ENCODE measurements at regions not wholly inside any gene's neighbourhood (a gene's known extent, or its start where the extent isn't known, plus 50 kb on each side); places are given as distances from the start of the nearest gene placed in this dataset.
"Not testable (repeated sequence)": the region's sequence is repeated elsewhere in the genome, so short reads cannot be mapped to it uniquely, and the experiment has no call there.

GRCh38 chr2:184270660-184271059, 327.7 kb upstream of the ZNF804A start:
- no peak for DNase-seq

- DNase-seq: no peak
Measured at GRCh38 chr2:184272056-184272455, 326.3 kb upstream of the ZNF804A start.

GRCh38 chr2:184294831-184295230, 303.5 kb upstream of the ZNF804A start:
- DNase-seq: no peak

GRCh38 chr2:184297085-184297484, 301.2 kb upstream of the ZNF804A start:
- DNase-seq: no peak

- no peak for DNase-seq
Measured at GRCh38 chr2:184302506-184302905, 295.8 kb upstream of the ZNF804A start.

GRCh38 chr2:184304006-184304405, 294.3 kb upstream of the ZNF804A start:
- DNase-seq: no peak

GRCh38 chr2:184305105-184305504, 293.2 kb upstream of the ZNF804A start:
- DNase-seq: no peak

- DNase-seq: no peak
Measured at GRCh38 chr2:184308706-184309105, 289.6 kb upstream of the ZNF804A start.

GRCh38 chr2:184312970-184313369, 285.4 kb upstream of the ZNF804A start:
- DNase-seq: no peak

- no peak for DNase-seq
Measured at GRCh38 chr2:184314829-184315228, 283.5 kb upstream of the ZNF804A start.

- no peak for DNase-seq
Measured at GRCh38 chr2:184316921-184317320, 281.4 kb upstream of the ZNF804A start.

GRCh38 chr2:184322615-184323014, 275.7 kb upstream of the ZNF804A start:
- DNase-seq: no peak

GRCh38 chr2:184326066-184326465, 272.3 kb upstream of the ZNF804A start:
- DNase-seq: no peak

- DNase-seq: not testable (repeated sequence)
Measured at GRCh38 chr2:184327805-184328204, 270.5 kb upstream of the ZNF804A start.

GRCh38 chr2:184330561-184330960, 267.8 kb upstream of the ZNF804A start:
- DNase-seq: not testable (repeated sequence)

- DNase-seq: no peak
Measured at GRCh38 chr2:184336688-184337087, 261.6 kb upstream of the ZNF804A start.

- DNase-seq: no peak
Measured at GRCh38 chr2:184338771-184339170, 259.6 kb upstream of the ZNF804A start.

GRCh38 chr2:184339966-184340365, 258.4 kb upstream of the ZNF804A start:
- no peak for DNase-seq

- DNase-seq: no peak
Measured at GRCh38 chr2:184346338-184346862, 251.9 kb upstream of the ZNF804A start.

- DNase-seq: no peak
Measured at GRCh38 chr2:184351126-184351525, 247.2 kb upstream of the ZNF804A start.

GRCh38 chr2:184357033-184357432, 241.3 kb upstream of the ZNF804A start:
- no peak for DNase-seq

GRCh38 chr2:184359379-184359778, 238.9 kb upstream of the ZNF804A start:
- DNase-seq: no peak

- no peak for DNase-seq
Measured at GRCh38 chr2:184363213-184363612, 235.1 kb upstream of the ZNF804A start.

GRCh38 chr2:184367211-184367610, 231.1 kb upstream of the ZNF804A start:
- DNase-seq: no peak

GRCh38 chr2:184369307-184369706, 229.0 kb upstream of the ZNF804A start:
- no peak for DNase-seq

GRCh38 chr2:184370954-184371353, 227.4 kb upstream of the ZNF804A start:
- no peak for DNase-seq
